Activated B cell treated with CpG ODN at 0.5 μM for 24 hours (primary cell): ENCODE measurements at regions not wholly inside any gene's neighbourhood (a gene's known extent, or its start where the extent isn't known, plus 50 kb on each side); places are given as distances from the start of the nearest gene placed in this dataset.

Source experiments
- ATAC-seq: fragments of 200-7000 bp; cut with Tn5 transposase; one replicate; pipeline ENCODE4 v1.10.0; 2021; ENCODE audit warnings: low read depth, mild to moderate bottlenecking, moderate library complexity
- CTCF ChIA-PET: fragments of 350-600 bp; sonication (Branson Sonifier 250); formaldehyde crosslinking; loops from one replicate; lab custom pipeline; 2021; ENCODE audit warnings: antibody characterized with exemption; lab: Charles Lee
- POLR2A ChIA-PET: fragments of 350-600 bp; sonication (Branson Sonifier 250); formaldehyde crosslinking; loops from one replicate; lab custom pipeline; 2021; ENCODE audit warnings: antibody characterized with exemption; lab: Charles Lee
- DNase-seq: peaks from one replicate; pipeline ENCODE4 v3.0.0; 2022
- H3K27ac Mint-ChIP-seq: one replicate; pipeline ENCODE4 v1.8.0; 2020; ENCODE audit warnings: mixed read lengths
- H3K27me3 Mint-ChIP-seq: one replicate; pipeline ENCODE4 v1.8.0; 2021; ENCODE audit warnings: mixed read lengths
- H3K36me3 Mint-ChIP-seq: one replicate; pipeline ENCODE4 v1.8.0; 2021; ENCODE audit warnings: low read depth, mixed read lengths
- H3K4me1 Mint-ChIP-seq: one replicate; pipeline ENCODE4 v1.8.0; 2021; ENCODE audit warnings: mixed read lengths
- H3K4me3 Mint-ChIP-seq: one replicate; pipeline ENCODE4 v1.8.0; 2020; ENCODE audit warnings: mild to moderate bottlenecking, mixed read lengths
- H3K9me3 Mint-ChIP-seq: one replicate; pipeline ENCODE4 v1.8.0; 2020; ENCODE audit warnings: mixed read lengths
- CTCF ChIP-seq: fragments of 200-600 bp; IDR thresholded peaks from one replicate; pipeline ENCODE4 v1.8.0; 2022; ENCODE audit warnings: antibody characterized with exemption, mild to moderate bottlenecking
- intact Hi-C: fragments of 100-400 bp; cut with micrococcal nuclease; formaldehyde crosslinking; loops from one replicate; pipeline ENCODE4 v1.15.1; 2024

- H3K27me3 Mint-ChIP-seq = no peaks in the 10 kb centered on the region
- no peak overlapping the region for H3K27ac Mint-ChIP-seq
- TF ChIP-seq CTCF = no peak
- no peak for ATAC-seq
- no peak for DNase-seq
- H3K9me3 Mint-ChIP-seq = peaks cover 13% of the 10 kb centered on the region
- ChIA-PET POLR2A (no interaction called here), CTCF (no interaction called here)
- H3K4me3 Mint-ChIP-seq = no peak overlapping the region
- H3K36me3 Mint-ChIP-seq = no peaks in the 10 kb centered on the region
- intact Hi-C loops = no loop called here
- no peaks in the 10 kb centered on the region for H3K4me1 Mint-ChIP-seq
Observed at GRCh38 chr5:155353231-155353630, 339.7 kb downstream of the KIF4B start.

DNA sequence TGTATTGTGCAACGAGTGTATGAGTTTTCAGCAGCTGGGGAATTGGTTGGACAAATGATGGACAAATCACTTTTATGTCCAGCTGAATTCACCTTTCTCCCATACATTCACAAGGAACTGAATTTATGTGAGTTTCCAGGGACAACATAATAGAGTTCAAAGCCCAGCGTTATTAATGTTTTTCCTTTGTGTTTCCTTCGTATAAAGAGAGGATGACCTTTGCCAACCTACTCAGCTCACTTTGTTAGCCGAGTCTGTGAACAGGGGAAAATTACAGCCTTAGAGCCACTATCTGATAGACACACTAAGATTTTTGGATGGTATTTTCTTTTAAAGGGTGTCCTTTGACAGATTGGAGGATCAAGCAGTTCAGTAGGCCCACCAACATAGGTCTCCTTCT, 352.5 kb downstream of the KIF4B start:
- ChIA-PET POLR2A (no interaction called here), CTCF (no interaction called here)
- no peak for TF ChIP-seq CTCF
- Mint-ChIP-seq H3K27me3 (no peaks in the 10 kb centered on the region), H3K27ac (no peak overlapping the region), H3K9me3 (no peaks in the 10 kb centered on the region), H3K4me1 (no peaks in the 10 kb centered on the region), H3K4me3 (no peak overlapping the region), H3K36me3 (no peaks in the 10 kb centered on the region)
- DNase-seq (no peak), ATAC-seq (no peak)
- intact Hi-C loops = no loop called here

GRCh38 chr5:155367841-155368240, 354.3 kb downstream of the KIF4B start:
- ChIA-PET CTCF (no interaction called here), POLR2A (no interaction called here)
- Mint-ChIP-seq H3K27me3 (no peaks in the 10 kb centered on the region), H3K36me3 (no peaks in the 10 kb centered on the region), H3K4me3 (no peak overlapping the region), H3K4me1 (no peaks in the 10 kb centered on the region), H3K9me3 (no peaks in the 10 kb centered on the region), H3K27ac (no peak overlapping the region)
- no peak for TF ChIP-seq CTCF
- ATAC-seq = no peak
- no peak for DNase-seq
- intact Hi-C loops = no loop called here

DNA sequence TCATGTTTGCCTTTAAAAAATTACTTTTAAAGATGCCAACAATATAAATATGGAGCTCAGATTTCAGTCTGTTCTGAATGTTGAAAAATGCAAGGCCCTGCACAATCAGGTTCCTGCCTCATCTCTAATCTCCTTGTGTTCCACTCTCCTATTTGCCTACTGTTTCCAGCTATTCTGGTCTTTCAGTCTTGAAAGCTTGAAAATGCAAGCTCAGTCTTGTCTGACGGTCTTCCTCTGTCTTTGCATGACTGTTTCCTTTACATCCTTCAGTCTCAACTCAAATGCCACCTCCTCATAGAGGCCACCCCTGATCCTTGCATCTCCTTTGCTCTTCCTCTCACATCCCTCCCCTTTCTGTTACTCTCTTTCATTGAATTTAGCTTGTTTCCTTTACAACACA, 354.9 kb downstream of the KIF4B start:
- Mint-ChIP-seq H3K36me3 (no peaks in the 10 kb centered on the region), H3K4me1 (no peaks in the 10 kb centered on the region), H3K4me3 (no peak overlapping the region), H3K9me3 (no peaks in the 10 kb centered on the region), H3K27ac (no peak overlapping the region), H3K27me3 (no peaks in the 10 kb centered on the region)
- intact Hi-C loops = no loop called here
- ATAC-seq (no peak), DNase-seq (no peak)
- POLR2A ChIA-PET = no interaction called here
- CTCF ChIA-PET = no interaction called here
- no peak for TF ChIP-seq CTCF

- DNase-seq (no peak), ATAC-seq (no peak)
- Mint-ChIP-seq H3K36me3 (no peaks in the 10 kb centered on the region), H3K27me3 (peaks cover 2% of the 10 kb centered on the region), H3K27ac (no peak overlapping the region), H3K4me3 (no peak overlapping the region), H3K9me3 (peaks cover 7% of the 10 kb centered on the region), H3K4me1 (no peaks in the 10 kb centered on the region)
- TF ChIP-seq CTCF = no peak
- intact Hi-C loops = no loop called here
- POLR2A ChIA-PET = no interaction called here
- CTCF ChIA-PET = no interaction called here
Observed at GRCh38 chr5:155380480-155380879, 366.9 kb downstream of the KIF4B start.
